GM23338 (cell line): ENCODE measurements at regions not wholly inside any gene's neighbourhood (a gene's known extent, or its start where the extent isn't known, plus 50 kb on each side); places are given as distances from the start of the nearest gene placed in this dataset.

Experiments
- ATAC-seq: fragments of 200-7000 bp; cut with Tn5 transposase; 3 replicates; pipeline ENCODE4 v1.9.1; 2020
- DNase-seq: peaks from one replicate; pipeline ENCODE4 v3.0.0-alpha.2; 2015; ENCODE audit warnings: low spot score
- H2AFZ ChIP-seq: fragments of 200-600 bp; sonication (generic); 2 replicates; pipeline ENCODE4 v1.8.0; 2016; ENCODE audit warnings: antibody characterized with exemption, mild to moderate bottlenecking, moderate library complexity
- H3F3A ChIP-seq: fragments of 200-600 bp; sonication (generic); replicated peaks from 2 replicates; pipeline ENCODE4 v1.8.0; 2017; ENCODE audit warnings: antibody characterized with exemption, mixed run types, low read depth
- H3K27ac ChIP-seq: fragments of 200-600 bp; sonication (generic); 2 replicates; pipeline ENCODE4 v1.6.1; 2016; ENCODE audit warnings: low read depth
- H3K27me3 ChIP-seq: fragments of 200-600 bp; sonication (generic); 2 replicates; pipeline ENCODE4 v1.8.0; 2016; ENCODE audit warnings: mild to moderate bottlenecking, mixed run types, moderate library complexity; ENCODE audit not compliant: insufficient read depth
- H3K36me3 ChIP-seq: fragments of 200-600 bp; sonication (generic); 2 replicates; pipeline ENCODE4 v1.8.0; 2016; ENCODE audit warnings: mild to moderate bottlenecking; ENCODE audit not compliant: insufficient read depth
- H3K4me1 ChIP-seq: fragments of 200-600 bp; sonication (generic); 2 replicates; pipeline ENCODE4 v1.8.0; 2016; ENCODE audit warnings: mild to moderate bottlenecking, moderate library complexity; ENCODE audit not compliant: insufficient read depth
- H3K4me2 ChIP-seq: fragments of 200-600 bp; sonication (generic); 2 replicates; pipeline ENCODE4 v1.7.1; 2017; ENCODE audit warnings: mixed run types
- H3K4me3 ChIP-seq: fragments of 200-600 bp; sonication (generic); 2 replicates; pipeline ENCODE4 v1.6.1; 2016; ENCODE audit warnings: mixed run types
- H3K79me2 ChIP-seq: fragments of 200-600 bp; sonication (generic); replicated peaks from 2 replicates; pipeline ENCODE4 v1.8.0; 2017; ENCODE audit warnings: mild to moderate bottlenecking; ENCODE audit not compliant: insufficient read depth
- H3K9me2 ChIP-seq: fragments of 200-600 bp; sonication (generic); 2 replicates; pipeline ENCODE4 v1.8.0; 2017; ENCODE audit not compliant: insufficient read depth
- H4K20me1 ChIP-seq: fragments of 200-600 bp; sonication (generic); replicated peaks from 2 replicates; pipeline ENCODE4 v1.8.0; 2017; ENCODE audit warnings: mild to moderate bottlenecking; ENCODE audit not compliant: insufficient read depth
- H3K27ac Mint-ChIP-seq: 2 replicates; pipeline ENCODE4 v1.8.0; 2020; ENCODE audit warnings: inconsistent platforms, mild to moderate bottlenecking, moderate library complexity, mixed read lengths
- H3K27me3 Mint-ChIP-seq: 3 replicates; pipeline ENCODE4 v1.8.0; 2022; ENCODE audit warnings: low read depth, mild to moderate bottlenecking, moderate library complexity, mixed read lengths, inconsistent platforms; ENCODE audit not compliant: insufficient read depth, poor library complexity
- H3K36me3 Mint-ChIP-seq: 3 replicates; pipeline ENCODE4 v1.8.0; 2021; ENCODE audit warnings: low read depth, mild to moderate bottlenecking, inconsistent platforms, moderate library complexity, mixed read lengths
- H3K4me1 Mint-ChIP-seq: 3 replicates; pipeline ENCODE4 v1.8.0; 2020; ENCODE audit warnings: mild to moderate bottlenecking, inconsistent platforms, mixed read lengths
- H3K4me3 Mint-ChIP-seq: 3 replicates; pipeline ENCODE4 v1.8.0; 2021; ENCODE audit warnings: moderate library complexity, mild to moderate bottlenecking, inconsistent platforms, mixed read lengths
- H3K9me3 Mint-ChIP-seq: 3 replicates; pipeline ENCODE4 v1.8.0; 2020; ENCODE audit warnings: moderate library complexity, mild to moderate bottlenecking, inconsistent platforms, mixed read lengths
- EZH2 ChIP-seq: fragments of 200-600 bp; sonication (generic); IDR thresholded peaks from one replicate; pipeline ENCODE4 v1.8.0; 2017; ENCODE audit warnings: antibody characterized with exemption, mild to moderate bottlenecking, low read depth; ENCODE audit not compliant: unreplicated experiment
- EZH2phosphoT487 ChIP-seq: fragments of 200-600 bp; sonication (generic); IDR thresholded peaks from one replicate; pipeline ENCODE4 v1.8.1; 2018; ENCODE audit warnings: antibody characterized with exemption; ENCODE audit not compliant: unreplicated experiment
- JUNB ChIP-seq: IDR thresholded peaks from one replicate; pipeline ENCODE4 v1.6.1; 2016; ENCODE audit warnings: antibody characterized with exemption; ENCODE audit not compliant: unreplicated experiment
- POLR2AphosphoS5 ChIP-seq: IDR thresholded peaks from 2 replicates; pipeline ENCODE4 v1.6.1; 2016; ENCODE audit warnings: antibody characterized with exemption, low read depth
- STAT1 ChIP-seq: IDR thresholded peaks from one replicate; pipeline ENCODE4 v1.6.1; 2016; ENCODE audit warnings: antibody characterized with exemption; ENCODE audit not compliant: unreplicated experiment
- ZNF114 ChIP-seq: fragments of 250-450 bp; sonication (Bioruptor Pico); IDR thresholded peaks from 2 replicates; pipeline ENCODE4 v1.5.0; 2020; ENCODE audit warnings: mild to moderate bottlenecking, moderate library complexity
- ZNF331 ChIP-seq: fragments of 250-450 bp; sonication (Bioruptor Pico); IDR thresholded peaks from 2 replicates; pipeline ENCODE4 v1.5.0; 2020; ENCODE audit warnings: low read depth, mild to moderate bottlenecking, moderate library complexity
- TF ChIP-seq, protein P1 (sequence below): IDR thresholded peaks from one replicate; pipeline ENCODE4 v1.6.1; 2018; ENCODE audit warnings: antibody characterized with exemption; ENCODE audit not compliant: unreplicated experiment
- TF ChIP-seq, protein P2 (sequence below): IDR thresholded peaks from 2 replicates; pipeline ENCODE4 v1.6.1; 2016; ENCODE audit warnings: antibody characterized with exemption
- TF ChIP-seq, protein P3 (sequence below): fragments of 250-450 bp; sonication (Bioruptor Pico); IDR thresholded peaks from 2 replicates; pipeline ENCODE4 v1.5.0; 2020; ENCODE audit warnings: mild to moderate bottlenecking, moderate library complexity

DNA sequence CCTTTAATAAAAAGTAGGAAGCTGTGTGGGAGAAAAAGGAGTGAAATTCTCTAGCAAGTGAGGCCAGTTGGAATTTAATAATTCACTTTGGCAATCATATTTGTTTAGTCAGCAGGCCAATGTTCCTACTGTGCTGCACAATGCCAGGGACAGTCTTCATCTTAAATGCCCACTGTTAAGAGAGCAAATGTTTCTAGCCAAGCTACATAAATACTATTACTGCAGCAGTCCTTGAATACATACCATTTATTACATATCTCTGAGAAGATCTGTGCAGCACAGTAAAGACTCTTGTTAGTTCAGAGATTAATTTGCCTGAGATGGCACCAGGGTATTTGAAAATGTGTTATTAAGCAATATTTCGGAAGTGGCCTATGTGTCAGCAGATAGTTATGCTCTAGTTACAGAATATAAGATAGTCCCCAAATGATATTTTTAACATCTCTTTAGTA is 105.4 kb downstream of the OGFRL1 start:
- H3K36me3 Mint-ChIP-seq, result no peaks in the 10 kb centered on the region
- Histone ChIP-seq H3K4me1 (peaks cover 12% of the 10 kb centered on the region; the same call in 1 of the 2 replicates), H3K27ac (no peak overlapping the region), H4K20me1 (no peaks in the 10 kb centered on the region), H2AFZ (no peak overlapping the region), H3K36me3 (no peaks in the 10 kb centered on the region), H3K27me3 (no peaks in the 10 kb centered on the region), H3K4me2 (no peak overlapping the region), H3F3A (no peaks in the 10 kb centered on the region), H3K9me2 (no peaks in the 10 kb centered on the region), H3K79me2 (no peaks in the 10 kb centered on the region), H3K4me3 (no peak overlapping the region)
- no peak for TF ChIP-seq JUNB
- H3K27me3 Mint-ChIP-seq, result no peaks in the 10 kb centered on the region
- no peaks in the 10 kb centered on the region for H3K9me3 Mint-ChIP-seq
- no peak overlapping the region for H3K4me3 Mint-ChIP-seq
- ATAC-seq (no peak), DNase-seq (no peak)
- H3K27ac Mint-ChIP-seq, result no peak overlapping the region
- H3K4me1 Mint-ChIP-seq, result peaks cover 15% of the 10 kb centered on the region; the same call in 2 of the 3 replicates

DNA sequence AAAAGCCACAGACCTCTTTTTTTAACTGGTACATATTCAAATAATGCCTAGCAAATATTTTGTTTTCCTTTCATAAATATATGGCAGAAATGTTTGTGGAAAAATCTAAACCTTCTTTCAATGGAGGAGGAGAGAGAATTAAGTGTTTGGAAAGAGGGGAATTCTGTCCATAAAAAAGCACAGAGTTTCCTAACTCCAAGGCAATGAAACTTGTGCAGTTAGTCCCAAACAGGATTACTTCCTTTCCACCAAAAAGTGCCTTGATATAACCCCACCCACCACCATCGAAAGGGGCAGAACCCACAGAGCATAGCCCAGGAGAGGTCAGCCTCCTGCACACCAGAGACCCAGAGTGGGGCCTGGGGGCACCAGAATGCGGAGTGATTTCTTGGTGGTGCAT is 106.3 kb downstream of the OGFRL1 start:
- no peaks in the 10 kb centered on the region for H3K36me3 Mint-ChIP-seq
- no peaks in the 10 kb centered on the region for H3K79me2 ChIP-seq
- H3K27ac ChIP-seq, result no peak overlapping the region
- ATAC-seq (no peak), DNase-seq (no peak)
- no peaks in the 10 kb centered on the region for H3F3A ChIP-seq
- H3K9me2 ChIP-seq, result no peaks in the 10 kb centered on the region
- H4K20me1 ChIP-seq, result no peaks in the 10 kb centered on the region
- H3K4me1 ChIP-seq, result peaks cover 12% of the 10 kb centered on the region; the same call in 1 of the 2 replicates
- H3K4me3 ChIP-seq, result no peak overlapping the region
- no peak overlapping the region for H3K4me3 Mint-ChIP-seq
- H3K27me3 ChIP-seq, result no peaks in the 10 kb centered on the region
- H3K9me3 Mint-ChIP-seq, result no peaks in the 10 kb centered on the region
- H3K36me3 ChIP-seq, result no peaks in the 10 kb centered on the region
- H3K4me1 Mint-ChIP-seq, result peaks cover 15% of the 10 kb centered on the region; the same call in 2 of the 3 replicates
- no peak overlapping the region for H3K27ac Mint-ChIP-seq
- H3K4me2 ChIP-seq, result no peak overlapping the region
- H2AFZ ChIP-seq, result no peak overlapping the region
- no peaks in the 10 kb centered on the region for H3K27me3 Mint-ChIP-seq
- TF ChIP-seq POLR2AphosphoS5 (no peak), JUNB (no peak), ZNF331 (CRISPR knock-in tag) (no peak), STAT1 (no peak), EZH2phosphoT487 (no peak), EZH2 (no peak), ZNF114 (CRISPR knock-in tag) (no peak)
- TF ChIP-seq, protein P1, sequence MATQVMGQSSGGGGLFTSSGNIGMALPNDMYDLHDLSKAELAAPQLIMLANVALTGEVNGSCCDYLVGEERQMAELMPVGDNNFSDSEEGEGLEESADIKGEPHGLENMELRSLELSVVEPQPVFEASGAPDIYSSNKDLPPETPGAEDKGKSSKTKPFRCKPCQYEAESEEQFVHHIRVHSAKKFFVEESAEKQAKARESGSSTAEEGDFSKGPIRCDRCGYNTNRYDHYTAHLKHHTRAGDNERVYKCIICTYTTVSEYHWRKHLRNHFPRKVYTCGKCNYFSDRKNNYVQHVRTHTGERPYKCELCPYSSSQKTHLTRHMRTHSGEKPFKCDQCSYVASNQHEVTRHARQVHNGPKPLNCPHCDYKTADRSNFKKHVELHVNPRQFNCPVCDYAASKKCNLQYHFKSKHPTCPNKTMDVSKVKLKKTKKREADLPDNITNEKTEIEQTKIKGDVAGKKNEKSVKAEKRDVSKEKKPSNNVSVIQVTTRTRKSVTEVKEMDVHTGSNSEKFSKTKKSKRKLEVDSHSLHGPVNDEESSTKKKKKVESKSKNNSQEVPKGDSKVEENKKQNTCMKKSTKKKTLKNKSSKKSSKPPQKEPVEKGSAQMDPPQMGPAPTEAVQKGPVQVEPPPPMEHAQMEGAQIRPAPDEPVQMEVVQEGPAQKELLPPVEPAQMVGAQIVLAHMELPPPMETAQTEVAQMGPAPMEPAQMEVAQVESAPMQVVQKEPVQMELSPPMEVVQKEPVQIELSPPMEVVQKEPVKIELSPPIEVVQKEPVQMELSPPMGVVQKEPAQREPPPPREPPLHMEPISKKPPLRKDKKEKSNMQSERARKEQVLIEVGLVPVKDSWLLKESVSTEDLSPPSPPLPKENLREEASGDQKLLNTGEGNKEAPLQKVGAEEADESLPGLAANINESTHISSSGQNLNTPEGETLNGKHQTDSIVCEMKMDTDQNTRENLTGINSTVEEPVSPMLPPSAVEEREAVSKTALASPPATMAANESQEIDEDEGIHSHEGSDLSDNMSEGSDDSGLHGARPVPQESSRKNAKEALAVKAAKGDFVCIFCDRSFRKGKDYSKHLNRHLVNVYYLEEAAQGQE, result no peak
- TF ChIP-seq, protein P2, sequence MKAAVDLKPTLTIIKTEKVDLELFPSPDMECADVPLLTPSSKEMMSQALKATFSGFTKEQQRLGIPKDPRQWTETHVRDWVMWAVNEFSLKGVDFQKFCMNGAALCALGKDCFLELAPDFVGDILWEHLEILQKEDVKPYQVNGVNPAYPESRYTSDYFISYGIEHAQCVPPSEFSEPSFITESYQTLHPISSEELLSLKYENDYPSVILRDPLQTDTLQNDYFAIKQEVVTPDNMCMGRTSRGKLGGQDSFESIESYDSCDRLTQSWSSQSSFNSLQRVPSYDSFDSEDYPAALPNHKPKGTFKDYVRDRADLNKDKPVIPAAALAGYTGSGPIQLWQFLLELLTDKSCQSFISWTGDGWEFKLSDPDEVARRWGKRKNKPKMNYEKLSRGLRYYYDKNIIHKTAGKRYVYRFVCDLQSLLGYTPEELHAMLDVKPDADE, result no peak
- TF ChIP-seq, protein P3, sequence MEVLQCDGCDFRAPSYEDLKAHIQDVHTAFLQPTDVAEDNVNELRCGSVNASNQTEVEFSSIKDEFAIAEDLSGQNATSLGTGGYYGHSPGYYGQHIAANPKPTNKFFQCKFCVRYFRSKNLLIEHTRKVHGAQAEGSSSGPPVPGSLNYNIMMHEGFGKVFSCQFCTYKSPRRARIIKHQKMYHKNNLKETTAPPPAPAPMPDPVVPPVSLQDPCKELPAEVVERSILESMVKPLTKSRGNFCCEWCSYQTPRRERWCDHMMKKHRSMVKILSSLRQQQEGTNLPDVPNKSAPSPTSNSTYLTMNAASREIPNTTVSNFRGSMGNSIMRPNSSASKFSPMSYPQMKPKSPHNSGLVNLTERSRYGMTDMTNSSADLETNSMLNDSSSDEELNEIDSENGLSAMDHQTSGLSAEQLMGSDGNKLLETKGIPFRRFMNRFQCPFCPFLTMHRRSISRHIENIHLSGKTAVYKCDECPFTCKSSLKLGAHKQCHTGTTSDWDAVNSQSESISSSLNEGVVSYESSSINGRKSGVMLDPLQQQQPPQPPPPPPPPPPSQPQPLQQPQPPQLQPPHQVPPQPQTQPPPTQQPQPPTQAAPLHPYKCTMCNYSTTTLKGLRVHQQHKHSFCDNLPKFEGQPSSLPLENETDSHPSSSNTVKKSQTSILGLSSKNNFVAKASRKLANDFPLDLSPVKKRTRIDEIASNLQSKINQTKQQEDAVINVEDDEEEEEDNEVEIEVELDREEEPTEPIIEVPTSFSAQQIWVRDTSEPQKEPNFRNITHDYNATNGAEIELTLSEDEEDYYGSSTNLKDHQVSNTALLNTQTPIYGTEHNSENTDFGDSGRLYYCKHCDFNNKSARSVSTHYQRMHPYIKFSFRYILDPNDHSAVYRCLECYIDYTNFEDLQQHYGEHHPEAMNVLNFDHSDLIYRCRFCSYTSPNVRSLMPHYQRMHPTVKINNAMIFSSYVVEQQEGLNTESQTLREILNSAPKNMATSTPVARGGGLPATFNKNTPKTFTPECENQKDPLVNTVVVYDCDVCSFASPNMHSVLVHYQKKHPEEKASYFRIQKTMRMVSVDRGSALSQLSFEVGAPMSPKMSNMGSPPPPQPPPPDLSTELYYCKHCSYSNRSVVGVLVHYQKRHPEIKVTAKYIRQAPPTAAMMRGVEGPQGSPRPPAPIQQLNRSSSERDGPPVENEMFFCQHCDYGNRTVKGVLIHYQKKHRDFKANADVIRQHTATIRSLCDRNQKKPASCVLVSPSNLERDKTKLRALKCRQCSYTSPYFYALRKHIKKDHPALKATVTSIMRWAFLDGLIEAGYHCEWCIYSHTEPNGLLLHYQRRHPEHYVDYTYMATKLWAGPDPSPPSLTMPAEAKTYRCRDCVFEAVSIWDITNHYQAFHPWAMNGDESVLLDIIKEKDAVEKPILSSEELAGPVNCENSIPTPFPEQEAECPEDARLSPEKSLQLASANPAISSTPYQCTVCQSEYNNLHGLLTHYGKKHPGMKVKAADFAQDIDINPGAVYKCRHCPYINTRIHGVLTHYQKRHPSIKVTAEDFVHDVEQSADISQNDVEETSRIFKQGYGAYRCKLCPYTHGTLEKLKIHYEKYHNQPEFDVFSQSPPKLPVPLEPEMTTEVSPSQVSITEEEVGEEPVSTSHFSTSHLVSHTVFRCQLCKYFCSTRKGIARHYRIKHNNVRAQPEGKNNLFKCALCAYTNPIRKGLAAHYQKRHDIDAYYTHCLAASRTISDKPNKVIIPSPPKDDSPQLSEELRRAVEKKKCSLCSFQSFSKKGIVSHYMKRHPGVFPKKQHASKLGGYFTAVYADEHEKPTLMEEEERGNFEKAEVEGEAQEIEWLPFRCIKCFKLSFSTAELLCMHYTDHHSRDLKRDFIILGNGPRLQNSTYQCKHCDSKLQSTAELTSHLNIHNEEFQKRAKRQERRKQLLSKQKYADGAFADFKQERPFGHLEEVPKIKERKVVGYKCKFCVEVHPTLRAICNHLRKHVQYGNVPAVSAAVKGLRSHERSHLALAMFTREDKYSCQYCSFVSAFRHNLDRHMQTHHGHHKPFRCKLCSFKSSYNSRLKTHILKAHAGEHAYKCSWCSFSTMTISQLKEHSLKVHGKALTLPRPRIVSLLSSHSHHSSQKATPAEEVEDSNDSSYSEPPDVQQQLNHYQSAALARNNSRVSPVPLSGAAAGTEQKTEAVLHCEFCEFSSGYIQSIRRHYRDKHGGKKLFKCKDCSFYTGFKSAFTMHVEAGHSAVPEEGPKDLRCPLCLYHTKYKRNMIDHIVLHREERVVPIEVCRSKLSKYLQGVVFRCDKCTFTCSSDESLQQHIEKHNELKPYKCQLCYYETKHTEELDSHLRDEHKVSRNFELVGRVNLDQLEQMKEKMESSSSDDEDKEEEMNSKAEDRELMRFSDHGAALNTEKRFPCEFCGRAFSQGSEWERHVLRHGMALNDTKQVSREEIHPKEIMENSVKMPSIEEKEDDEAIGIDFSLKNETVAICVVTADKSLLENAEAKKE (CRISPR knock-in tag), result no peak
